NCI-H2081 (cell line): ENCODE measurements at regions not wholly inside any gene's neighbourhood (a gene's known extent, or its start where the extent isn't known, plus 50 kb on each side); places are given as distances from the start of the nearest gene placed in this dataset.
"Not testable (repeated sequence)": the region's sequence is repeated elsewhere in the genome, so short reads cannot be mapped to it uniquely, and the experiment has no call there.

Source experiments
- DNase-seq, 2 experiments: peaks; one replicate each; lab custom pipeline; 2025; lab: John Stamatoyannopoulos, UW

DNA sequence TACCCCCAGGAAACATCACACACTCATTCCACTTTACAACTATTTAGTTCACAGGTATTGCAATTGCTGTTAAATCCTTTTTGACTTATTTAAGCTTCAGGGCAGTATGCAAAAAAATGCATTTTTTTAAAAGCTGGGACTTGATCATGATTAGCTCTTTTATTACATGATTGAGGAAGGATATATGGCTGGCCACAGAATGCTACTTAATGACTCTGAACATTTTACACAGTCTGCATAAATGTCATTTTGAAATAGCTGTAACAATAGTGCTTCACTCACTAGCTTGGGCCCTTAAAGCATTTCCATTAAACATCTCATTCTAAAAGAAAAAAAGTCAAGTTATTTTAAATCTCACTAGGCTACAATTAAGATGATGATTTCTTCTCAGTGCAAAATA lies 429.7 kb downstream of the FRK start:
- DNase-seq, result no peak

DNA sequence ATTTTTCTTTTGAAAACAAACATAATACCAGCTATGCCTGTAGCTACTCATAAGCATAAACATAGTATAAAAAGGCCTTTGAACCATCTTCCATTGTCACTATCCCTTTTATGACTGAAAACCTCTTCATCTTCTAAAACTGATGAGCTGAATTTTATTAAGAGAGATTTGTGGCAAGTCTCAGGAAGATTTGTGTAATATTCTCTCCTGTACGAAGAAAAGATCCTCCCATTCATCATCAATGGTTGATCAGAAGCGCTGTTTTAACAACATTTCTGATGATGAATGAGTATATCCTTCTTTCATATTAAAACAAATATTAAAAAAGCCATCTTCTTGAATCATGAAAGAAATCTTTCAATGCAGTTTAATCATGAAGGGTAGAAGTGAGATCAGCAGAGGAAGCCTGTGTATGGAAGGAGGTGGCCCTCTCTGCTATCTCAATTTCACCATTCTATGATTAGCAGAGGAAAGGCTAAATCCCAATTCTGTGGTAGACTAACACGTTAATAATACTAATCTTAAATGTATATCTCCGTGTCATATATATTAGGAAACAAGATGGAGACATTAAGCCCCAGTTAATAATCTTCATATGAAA lies 430.2 kb downstream of the FRK start:
- DNase-seq, result no peak

DNA sequence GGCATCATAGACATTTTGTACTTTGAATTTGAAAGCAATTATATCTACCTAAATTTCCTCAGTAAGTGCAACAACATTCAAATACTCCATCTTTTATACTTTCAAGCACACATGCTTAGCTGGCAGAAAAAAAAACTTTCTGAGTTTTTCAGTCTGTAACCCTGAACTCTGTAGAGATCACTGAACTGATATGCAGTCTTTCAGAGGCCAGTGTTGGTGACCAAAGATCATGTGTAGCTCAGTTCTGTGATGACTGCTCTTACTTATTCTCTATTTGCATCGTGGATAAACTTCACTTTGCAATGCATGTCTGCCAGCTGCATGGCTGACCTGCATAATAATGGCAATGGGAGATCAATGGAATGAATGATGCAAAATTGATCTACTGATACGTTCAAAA lies 431.3 kb downstream of the FRK start:
- DNase-seq, result no peak

DNA sequence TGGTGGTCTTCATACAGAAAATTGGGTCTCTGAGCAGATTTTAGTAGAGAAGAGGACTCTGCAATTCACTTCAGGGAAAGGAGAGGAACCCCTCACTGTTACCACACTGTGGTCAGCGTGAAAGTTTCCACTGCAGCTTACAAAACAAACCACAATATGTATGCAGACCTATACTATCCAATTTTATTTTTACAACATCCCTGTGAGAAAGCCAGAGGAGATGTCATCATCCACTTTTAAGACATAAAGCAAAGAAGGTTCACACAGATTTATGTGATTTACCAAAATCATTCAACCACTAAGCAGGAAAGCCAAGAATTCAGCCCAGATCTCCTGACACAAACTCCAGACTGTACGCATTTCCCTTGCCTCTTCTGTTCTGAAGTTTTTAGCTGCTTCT lies 442.4 kb downstream of the FRK start:
- DNase-seq, result no peak

DNA sequence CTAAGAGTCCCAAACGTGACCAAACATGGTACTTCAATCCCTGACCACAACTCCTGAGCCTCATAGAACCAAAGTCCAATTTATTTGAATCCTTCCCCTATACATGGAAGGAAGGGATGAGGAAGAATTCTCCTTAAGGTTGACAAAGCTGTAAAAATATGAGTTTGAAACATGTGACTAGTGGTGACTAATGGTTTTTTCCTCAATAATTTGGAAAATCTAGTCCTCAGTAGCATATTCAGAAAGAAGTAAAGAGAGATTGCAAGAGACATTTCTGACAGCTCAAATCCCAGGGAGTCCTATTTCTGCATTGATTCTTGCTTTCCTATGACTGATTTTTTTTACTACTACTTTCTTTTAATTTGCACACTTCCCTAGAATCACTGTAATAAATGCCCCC lies 443.7 kb downstream of the FRK start:
- no peak for DNase-seq

DNA sequence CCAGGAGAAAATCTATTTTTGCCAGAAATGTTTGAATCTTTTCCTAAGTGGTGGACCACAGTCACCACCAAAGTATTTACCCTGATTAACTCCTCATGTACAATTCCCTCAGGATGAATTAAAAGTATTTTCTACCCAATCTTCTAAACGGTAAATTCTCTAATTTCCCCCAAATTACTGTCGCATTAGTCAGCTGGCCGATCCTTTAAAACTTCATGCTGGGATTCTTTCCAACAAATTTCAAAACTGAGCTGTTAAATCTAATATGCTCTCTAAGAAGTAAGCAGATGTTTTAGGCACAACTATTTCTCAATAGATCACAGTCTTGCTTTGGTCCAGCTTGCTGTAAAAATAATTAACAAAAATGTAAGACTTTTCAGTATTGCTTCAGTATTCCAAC lies 447.2 kb downstream of the FRK start:
- DNase-seq, result no peak

DNA sequence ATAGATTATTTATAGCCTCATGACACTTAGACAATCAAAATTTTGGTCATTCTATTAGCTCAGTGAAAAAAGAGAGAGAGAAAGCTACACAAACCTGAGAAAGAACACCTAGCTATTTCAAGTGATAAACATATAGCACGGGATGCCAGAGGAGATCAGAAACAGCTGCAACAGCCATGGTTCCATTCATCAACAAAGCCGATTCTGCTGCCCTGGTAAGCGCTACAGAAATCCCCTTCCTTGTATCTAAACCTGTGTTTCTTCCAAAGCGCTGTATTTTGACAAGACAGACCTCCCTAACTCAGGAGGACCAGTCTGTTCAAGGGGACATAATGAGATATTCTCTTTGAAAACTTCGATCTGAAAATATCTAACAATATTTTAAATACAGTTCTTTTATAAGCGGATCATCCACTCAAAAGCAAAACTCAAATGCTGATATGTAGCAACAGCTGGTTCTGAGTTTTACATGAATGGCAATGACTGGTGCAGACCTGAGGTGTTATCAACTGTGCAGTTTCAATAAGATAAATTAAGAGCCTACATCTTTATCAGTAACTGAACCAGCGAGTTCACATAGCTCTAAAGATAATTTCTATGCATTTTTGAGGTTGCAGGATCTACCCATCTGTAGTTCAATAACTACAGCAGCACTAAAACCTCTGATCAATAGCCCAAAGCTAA lies 447.8 kb downstream of the FRK start:
- DNase-seq, result no peak

DNA sequence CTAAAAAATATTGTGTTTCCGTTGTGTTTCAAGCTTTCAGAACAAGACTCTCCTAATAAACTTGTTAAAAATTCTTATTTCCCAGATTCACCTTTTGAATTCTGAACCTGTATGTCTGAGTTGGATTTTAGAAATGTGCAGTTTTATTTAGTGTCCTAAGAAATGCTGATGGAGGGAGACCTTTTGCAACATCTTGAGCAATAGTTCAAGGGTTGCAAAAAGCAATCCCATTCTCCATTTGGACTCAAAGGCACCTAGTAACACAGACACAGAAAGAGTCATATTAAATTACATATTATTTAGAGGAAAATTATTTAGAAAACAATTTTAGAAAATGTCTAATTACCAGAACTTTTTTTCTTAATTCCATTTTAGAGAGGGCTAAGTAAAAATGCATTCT lies 448.5 kb downstream of the FRK start:
- DNase-seq, result no peak

DNA sequence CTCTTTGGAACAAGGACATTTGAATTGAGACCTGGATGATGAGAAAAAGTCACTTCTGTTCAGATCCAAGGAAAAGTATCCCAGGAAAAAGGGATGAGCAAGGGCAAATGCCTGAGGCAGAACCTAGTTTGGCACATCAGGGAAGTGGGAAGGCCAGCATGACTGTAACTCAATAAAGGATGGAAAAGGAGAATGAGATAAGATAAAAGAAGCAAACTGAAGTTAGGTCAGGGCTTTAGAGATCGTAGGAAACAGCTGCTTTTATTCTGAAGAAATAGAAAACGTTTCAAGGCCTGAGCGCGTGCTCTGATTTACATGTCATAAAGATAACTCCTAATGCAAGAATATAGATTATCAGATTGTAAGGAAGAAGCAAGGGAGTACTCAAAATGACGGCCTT lies 450.0 kb downstream of the FRK start:
- DNase-seq, result no peak

DNA sequence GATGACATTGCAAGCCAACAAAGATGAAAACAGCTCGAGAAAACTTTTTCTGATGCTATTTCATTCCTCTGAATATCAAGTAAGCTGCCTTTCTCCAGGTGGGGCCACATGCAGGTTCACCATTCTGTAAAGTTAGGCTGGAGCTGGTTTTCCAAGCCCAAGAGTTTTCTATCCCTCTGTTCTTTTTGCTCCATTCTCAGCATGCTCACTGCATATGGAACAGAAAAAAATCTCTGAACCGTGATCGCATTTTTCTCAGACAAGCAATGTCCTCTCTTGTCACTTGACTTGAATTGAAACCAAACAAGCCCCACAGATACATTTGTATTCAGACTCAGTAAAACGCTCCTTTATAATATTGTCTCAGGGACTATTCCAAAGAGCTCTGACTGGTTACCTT lies 451.6 kb downstream of the FRK start:
- DNase-seq, result no peak

DNA sequence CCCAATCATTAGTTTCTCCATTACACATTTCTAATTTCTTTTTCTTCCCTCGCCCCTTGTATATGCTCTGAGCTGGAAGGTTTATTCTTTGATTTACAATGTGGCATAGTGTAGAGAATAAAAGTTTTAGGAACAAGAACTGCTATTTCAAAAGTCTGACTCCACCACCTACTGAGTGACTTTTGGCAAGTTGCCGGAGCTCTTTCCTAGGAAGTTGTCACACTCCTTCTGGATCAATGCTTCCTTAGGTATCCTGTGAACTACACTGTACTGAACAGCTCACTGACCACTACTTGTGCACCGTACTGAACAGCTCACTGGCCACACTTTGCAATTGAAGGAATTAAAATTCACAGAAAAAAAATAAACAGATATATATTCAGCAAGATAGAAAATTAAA lies 458.2 kb downstream of the FRK start:
- no peak for DNase-seq

DNA sequence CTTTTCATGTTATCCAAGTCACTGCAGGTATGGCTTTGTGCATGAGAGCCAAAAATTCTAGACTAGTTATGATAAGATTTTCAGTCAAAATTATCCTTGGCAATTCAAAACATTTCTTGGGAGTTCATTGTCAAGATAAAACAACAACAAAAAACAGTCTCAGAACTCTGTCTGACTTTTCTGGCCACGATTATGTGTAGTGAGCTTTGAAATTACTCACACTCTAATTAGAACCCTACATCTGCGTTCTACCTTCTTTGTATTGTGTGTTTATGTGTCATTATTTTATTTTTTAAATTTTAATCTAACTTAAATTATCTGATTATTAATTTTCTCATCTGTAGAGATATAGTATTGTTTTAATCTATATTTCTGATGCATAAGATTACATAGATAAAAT lies 459.2 kb downstream of the FRK start:
- no peak for DNase-seq

DNA sequence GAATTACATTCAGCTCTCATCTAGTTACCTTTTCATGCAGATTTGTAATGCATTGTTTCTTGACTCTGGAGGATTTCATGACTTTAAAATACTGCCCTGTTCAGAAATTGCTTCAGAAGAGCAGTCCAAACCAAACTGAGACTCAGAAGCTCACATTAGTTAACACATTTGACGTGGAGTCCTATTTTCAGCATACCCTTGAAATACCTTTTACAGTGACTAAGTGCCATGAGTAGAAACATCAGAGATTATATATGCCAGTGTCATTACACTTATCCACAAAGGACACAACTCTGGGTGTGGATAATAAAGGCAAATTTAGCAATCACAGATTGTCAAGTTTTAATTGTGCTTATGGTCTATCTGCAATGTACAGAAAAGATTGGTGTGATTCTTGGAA lies 459.6 kb downstream of the FRK start:
- no peak for DNase-seq

DNA sequence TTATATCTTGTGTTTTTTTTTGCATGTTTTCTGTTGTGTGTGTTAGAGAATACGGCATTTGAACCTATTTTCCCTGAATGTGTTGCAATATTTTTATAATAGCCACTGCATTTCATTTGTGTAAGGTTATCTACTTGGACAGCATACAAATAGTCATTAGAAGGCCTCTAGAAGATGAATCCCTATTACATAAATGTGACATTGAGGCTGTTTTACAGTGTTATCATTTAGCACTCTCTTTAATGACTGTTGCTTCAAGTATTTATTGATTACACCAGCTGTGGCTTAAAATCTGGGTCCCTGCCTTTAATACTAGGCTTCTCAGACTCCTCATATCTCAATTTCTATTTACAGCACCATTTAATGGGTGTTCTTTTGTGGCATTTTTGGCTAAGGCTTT lies 465.8 kb downstream of the FRK start:
- no peak for DNase-seq

DNA sequence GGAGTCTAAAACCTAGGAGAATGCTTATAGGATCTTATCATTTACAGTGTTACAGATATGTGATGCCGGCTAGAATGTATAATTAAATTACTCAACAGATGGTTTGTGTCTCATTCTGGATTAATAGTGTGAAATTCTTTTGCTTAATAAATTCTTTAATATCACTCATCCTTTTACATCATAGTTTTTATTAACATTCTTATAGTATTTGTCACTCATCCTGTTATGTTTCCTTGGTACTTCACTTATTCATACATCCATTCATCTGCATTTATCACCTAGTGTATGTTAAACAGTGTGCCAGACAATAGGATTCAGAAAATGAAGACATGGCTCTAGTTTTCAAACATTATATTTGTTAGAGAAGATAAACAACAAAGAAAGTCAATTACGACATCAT lies 468.7 kb downstream of the FRK start:
- DNase-seq, result no peak

DNA sequence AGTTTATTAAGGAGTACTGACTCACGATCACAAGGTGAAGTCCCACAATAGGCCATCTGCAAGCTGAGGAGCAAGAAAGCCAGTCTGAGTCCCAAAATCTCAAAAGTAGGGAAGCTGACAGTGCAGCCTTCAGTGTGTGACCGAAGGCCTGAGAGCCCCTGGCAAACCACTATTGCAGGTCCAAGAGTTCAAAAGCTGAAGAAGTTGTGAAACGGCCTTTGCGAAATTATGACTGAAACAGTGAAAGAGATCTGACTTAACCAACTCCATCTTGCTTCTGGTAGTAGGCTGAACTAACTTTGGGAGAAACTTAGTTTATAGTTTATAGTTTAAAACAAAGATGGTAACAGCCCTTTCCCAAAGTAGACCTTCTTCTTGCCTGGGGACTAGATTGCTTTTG lies 471.6 kb downstream of the FRK start:
- DNase-seq, result not testable (repeated sequence)

DNA sequence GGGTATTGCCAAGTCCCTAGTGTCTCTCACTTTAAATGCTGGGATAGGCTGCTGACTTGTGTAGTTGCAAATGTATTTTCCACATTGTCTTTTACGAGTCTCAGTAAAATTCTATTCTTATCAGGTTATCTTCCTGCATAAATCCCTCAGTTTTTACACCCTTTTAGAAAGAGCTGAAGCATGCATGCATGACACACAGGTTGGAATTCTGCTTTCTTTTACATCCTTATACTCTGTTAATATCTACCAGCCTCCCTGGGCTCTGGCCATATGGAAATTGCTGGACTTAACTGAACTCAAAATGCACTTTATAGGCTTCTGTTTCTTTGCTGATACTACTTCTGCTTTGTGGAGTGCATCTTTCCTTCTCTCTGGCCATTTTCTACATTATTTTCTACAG lies 477.4 kb downstream of the FRK start:
- DNase-seq, result no peak

DNA sequence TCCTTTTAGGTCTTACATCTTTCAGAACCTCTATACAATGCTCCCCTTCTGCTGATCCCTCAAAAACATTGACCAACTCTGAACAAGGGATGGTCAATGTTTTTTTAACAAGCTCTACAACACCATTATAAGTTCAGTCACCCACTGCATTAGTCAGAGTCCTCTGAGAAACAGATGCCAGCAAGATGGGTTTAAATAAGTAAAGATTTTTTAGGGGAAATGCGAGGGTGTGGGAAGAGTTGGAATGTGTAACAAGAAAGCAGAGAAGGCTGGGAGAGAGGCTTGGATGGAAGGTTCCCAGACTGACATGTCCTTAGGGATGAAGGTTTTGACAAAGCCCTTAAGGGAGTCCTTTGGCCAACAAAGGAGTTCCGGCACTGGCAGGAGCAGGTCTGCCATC lies 478.3 kb downstream of the FRK start:
- DNase-seq, result no peak

DNA sequence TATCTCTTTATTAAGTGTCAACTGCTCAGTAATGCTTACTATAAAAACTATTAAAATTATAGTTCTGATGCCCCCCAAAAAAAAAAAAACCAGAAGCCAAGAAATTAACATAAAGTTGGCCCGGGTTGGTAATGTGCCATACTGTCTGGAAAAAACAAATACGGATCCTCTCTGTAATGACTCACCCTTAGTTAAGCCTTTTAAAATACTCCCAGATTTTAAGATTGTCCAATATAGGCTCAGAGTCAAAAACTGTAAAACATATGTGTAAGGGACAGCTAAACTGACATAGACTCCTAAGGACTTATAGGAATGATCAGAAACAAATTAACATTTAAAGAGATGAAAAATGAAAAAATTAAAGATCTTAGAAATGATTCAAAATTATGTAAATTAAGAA lies 481.1 kb downstream of the FRK start:
- not testable (repeated sequence) for DNase-seq

DNA sequence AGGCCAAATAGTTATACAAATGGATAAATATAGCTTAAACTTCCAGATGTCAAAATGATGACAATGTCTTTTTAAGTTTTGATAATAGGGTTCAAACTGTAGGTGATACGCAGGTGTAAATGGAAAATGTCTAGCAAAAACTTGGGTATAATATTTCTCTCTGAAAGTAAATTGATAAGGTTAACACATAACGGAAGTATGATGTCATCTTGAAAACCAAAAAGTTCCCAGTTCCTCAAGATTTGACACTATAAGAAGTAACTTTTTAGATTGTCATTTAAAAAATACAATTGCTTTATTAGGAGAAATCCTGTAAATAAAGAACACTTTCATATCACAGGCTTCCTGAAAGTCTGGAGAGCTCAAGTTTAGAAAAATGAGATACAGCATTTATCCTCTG lies 483.4 kb downstream of the FRK start:
- DNase-seq, result no peak

DNA sequence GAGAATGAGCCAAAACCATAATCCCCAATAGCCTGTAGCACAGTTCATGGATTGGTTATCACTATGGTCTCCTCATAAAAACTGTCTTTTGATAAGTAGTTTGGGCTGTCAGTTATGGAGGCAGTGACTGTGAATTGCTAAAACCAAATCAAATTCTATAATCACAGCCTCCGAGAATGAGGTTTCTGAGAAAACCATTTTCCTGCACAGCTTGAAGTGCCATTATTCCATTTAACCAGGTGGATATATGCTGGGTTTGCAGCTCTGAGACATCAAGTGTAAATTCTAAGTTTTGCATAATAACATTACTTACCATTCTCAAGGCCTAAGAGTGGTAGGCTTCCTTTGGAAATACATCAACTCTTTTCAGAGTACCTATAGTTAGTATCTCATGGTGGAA lies 485.4 kb downstream of the FRK start:
- DNase-seq, result no peak

DNA sequence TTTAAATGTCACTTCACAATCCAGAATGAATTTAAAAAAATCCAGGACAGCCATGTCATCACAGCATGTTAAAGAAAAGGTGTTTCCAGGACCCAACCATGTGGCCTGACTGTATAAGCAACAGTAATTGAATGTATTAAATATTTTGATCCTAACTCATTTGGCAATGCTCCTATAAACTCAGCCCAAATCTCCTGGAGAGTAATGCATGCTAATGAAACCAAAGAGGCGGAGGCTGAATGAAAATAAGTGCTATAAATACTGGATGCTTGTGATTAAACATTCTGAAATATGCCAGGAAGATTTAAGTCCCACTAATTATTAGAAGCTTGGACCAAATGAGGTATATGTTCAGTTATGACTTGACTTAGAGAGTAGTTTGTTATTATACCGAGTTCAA lies 486.8 kb downstream of the FRK start:
- no peak for DNase-seq

DNA sequence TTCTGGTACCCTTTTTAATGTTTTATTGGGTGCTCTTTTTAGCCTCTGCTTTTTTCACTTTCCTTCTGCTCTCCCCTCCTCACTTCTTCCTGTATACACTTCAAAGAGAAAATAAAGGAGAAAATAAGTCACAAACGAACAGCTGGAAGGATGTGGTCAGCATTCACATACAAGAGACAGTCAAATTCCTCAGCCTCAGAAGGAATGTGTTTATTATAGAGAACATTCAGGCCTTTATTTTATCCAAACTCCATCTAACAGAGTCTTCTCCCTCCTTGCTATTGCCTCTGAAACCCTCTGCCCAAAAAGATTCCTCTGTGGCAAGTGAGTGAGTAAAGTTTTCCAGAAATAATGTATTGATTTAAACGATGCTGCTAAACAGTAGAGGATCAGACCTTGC lies 490.4 kb downstream of the FRK start:
- no peak for DNase-seq

DNA sequence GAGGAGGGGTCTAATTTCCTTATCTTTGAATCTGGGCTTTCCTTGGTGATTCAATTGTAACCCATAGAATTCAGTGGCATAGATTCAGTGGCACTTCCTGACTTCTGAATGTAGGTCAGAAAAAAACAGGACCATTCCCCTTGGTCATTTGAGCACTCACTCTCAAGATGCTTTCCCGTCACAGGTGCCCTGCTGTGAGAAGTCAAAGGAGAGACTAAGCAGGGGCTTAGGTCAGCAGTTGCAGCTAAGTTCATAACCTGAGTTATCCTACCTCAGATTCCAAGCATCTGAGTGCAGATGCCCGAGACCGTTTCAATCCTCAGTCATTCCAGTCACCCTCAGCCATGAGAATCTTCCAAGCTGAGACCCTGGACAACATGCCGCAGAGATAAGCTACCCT lies 506.6 kb downstream of the FRK start:
- no peak for DNase-seq
